Neural progenitor cell (in vitro differentiated cells): ENCODE measurements at regions not wholly inside any gene's neighbourhood (a gene's known extent, or its start where the extent isn't known, plus 50 kb on each side); places are given as distances from the start of the nearest gene placed in this dataset.

Experiments
- EZH2 ChIP-seq: fragments of 200-600 bp; sonication (generic); IDR thresholded peaks from 2 replicates; pipeline ENCODE4 v1.6.1; 2017; ENCODE audit warnings: antibody characterized with exemption, mild to moderate bottlenecking, moderate library complexity
- EZH2phosphoT487 ChIP-seq: fragments of 200-600 bp; sonication (generic); IDR thresholded peaks from 2 replicates; pipeline ENCODE4 v1.6.1; 2017; ENCODE audit warnings: antibody characterized with exemption
- TF ChIP-seq, protein P1 (sequence below): fragments of 200-600 bp; sonication (generic); IDR thresholded peaks from 2 replicates; pipeline ENCODE4 v1.5.1; 2017; ENCODE audit warnings: antibody characterized with exemption, mild to moderate bottlenecking

DNA sequence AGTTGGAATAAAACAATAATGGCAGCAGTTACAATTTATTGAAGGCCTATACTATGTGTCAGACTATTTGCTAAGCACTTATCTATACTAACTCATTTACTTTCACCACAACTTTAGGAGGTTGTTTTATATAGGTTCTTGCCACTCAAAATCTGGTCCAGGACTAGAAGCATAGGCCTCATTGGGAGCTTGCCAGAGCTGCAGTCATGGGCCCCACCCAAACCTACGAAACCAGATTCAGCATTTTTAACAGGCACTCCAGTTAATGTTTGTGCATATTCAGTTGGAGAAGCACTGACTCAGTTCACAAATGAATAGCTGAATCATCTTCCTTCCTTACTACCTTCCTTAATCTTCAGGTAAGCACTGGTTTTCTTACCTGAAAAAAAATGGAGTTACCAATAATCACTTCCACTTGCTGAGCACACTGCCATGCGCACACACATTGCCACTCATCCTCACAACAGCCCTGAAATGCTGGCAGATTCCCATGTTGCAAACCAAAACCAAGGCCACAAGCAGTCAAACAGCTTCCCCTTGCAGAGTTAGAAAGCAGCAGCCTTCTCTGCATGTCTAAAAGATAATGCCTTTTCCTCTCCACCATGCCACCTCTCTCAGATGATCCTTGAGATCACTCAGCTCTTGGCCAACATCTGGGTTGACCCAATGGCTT, 122.4 kb downstream of the SLC16A9 start:
- TF ChIP-seq, protein P1, sequence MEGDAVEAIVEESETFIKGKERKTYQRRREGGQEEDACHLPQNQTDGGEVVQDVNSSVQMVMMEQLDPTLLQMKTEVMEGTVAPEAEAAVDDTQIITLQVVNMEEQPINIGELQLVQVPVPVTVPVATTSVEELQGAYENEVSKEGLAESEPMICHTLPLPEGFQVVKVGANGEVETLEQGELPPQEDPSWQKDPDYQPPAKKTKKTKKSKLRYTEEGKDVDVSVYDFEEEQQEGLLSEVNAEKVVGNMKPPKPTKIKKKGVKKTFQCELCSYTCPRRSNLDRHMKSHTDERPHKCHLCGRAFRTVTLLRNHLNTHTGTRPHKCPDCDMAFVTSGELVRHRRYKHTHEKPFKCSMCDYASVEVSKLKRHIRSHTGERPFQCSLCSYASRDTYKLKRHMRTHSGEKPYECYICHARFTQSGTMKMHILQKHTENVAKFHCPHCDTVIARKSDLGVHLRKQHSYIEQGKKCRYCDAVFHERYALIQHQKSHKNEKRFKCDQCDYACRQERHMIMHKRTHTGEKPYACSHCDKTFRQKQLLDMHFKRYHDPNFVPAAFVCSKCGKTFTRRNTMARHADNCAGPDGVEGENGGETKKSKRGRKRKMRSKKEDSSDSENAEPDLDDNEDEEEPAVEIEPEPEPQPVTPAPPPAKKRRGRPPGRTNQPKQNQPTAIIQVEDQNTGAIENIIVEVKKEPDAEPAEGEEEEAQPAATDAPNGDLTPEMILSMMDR = no peak
- TF ChIP-seq EZH2 (no peak), EZH2phosphoT487 (no peak)
